Putamen (tissue), 1 donor: ENCODE measurements at regions not wholly inside any gene's neighbourhood (a gene's known extent, or its start where the extent isn't known, plus 50 kb on each side); places are given as distances from the start of the nearest gene placed in this dataset.
A peak's percentile ranks its signal among the peaks of the same experiment; 100 is the strongest.
"Not testable (repeated sequence)": the region's sequence is repeated elsewhere in the genome, so short reads cannot be mapped to it uniquely, and the experiment has no call there.

ENCODE experiments used
- DNase-seq: peaks from one replicate; pipeline ENCODE4 v3.0.0-alpha.2; 2016; ENCODE audit warnings: low spot score

GRCh38 chr3:67064105-67064504, 66.0 kb downstream of the KBTBD8 start:
- DNase-seq, result no peak

- no peak for DNase-seq
Observed at GRCh38 chr3:67067251-67067650, 69.1 kb downstream of the KBTBD8 start.

GRCh38 chr3:67072640-67073039, 74.5 kb downstream of the KBTBD8 start:
- DNase-seq, result not testable (repeated sequence)

GRCh38 chr3:67073812-67074211, 75.7 kb downstream of the KBTBD8 start:
- DNase-seq, result no peak

GRCh38 chr3:67075295-67075694, 77.2 kb downstream of the KBTBD8 start:
- no peak for DNase-seq

- no peak for DNase-seq
Observed at GRCh38 chr3:67076607-67077006, 78.5 kb downstream of the KBTBD8 start.

GRCh38 chr3:67077656-67078055, 79.5 kb downstream of the KBTBD8 start:
- no peak for DNase-seq

GRCh38 chr3:67082533-67083024, 84.5 kb downstream of the KBTBD8 start:
- no peak for DNase-seq

- DNase-seq, result no peak
Observed at GRCh38 chr3:67083277-67083676, 85.2 kb downstream of the KBTBD8 start.

- DNase-seq, result no peak
Observed at GRCh38 chr3:67087788-67088187, 89.7 kb downstream of the KBTBD8 start.

- DNase-seq, result no peak
Observed at GRCh38 chr3:67090474-67090873, 92.4 kb downstream of the KBTBD8 start.

- DNase-seq, result no peak
Observed at GRCh38 chr3:67093305-67093704, 95.2 kb downstream of the KBTBD8 start.

- no peak for DNase-seq
Observed at GRCh38 chr3:67094167-67094566, 96.1 kb downstream of the KBTBD8 start.

- DNase-seq, result no peak
Observed at GRCh38 chr3:67094774-67095173, 96.7 kb downstream of the KBTBD8 start.

GRCh38 chr3:67104388-67104787, 106.3 kb downstream of the KBTBD8 start:
- DNase-seq, result no peak

GRCh38 chr3:67106874-67107273, 108.8 kb downstream of the KBTBD8 start:
- no peak for DNase-seq

- peak; percentile 24 for DNase-seq
Observed at GRCh38 chr3:67109651-67110204, 111.6 kb downstream of the KBTBD8 start.

- DNase-seq, result peak; percentile 68
Observed at GRCh38 chr3:67113802-67114407, 115.8 kb downstream of the KBTBD8 start.

GRCh38 chr3:67118122-67118521, 120.0 kb downstream of the KBTBD8 start:
- no peak for DNase-seq

- no peak for DNase-seq
Observed at GRCh38 chr3:67118635-67119034, 120.5 kb downstream of the KBTBD8 start.

GRCh38 chr3:67123914-67124313, 125.8 kb downstream of the KBTBD8 start:
- no peak for DNase-seq

- DNase-seq, result no peak
Observed at GRCh38 chr3:67127254-67127653, 129.1 kb downstream of the KBTBD8 start.

GRCh38 chr3:67142432-67142831, 144.3 kb downstream of the KBTBD8 start:
- no peak for DNase-seq

GRCh38 chr3:67145738-67146137, 147.6 kb downstream of the KBTBD8 start:
- no peak for DNase-seq
